Kidney (tissue), 13 donors: ENCODE measurements at regions not wholly inside any gene's neighbourhood (a gene's known extent, or its start where the extent isn't known, plus 50 kb on each side); places are given as distances from the start of the nearest gene placed in this dataset.

Source experiments
- DNase-seq, 5 donors: peaks; one replicate each; pipeline ENCODE4 v3.0.0-alpha.2; 2013 to 2020
- FAIRE-seq: peaks from 2 replicates; lab custom pipeline; 2012; peaks lifted over from hg19 to GRCh38; lab: Jason Lieb, UNC
- H3K27ac ChIP-seq, 2 donors: one replicate each; pipeline ENCODE4 v1.7.0; 2013; ENCODE audit warnings: low read depth in 2 of 2, low read length in 2 of 2, inconsistent platforms in 1 of 2
- H3K27me3 ChIP-seq: one replicate; pipeline ENCODE4 v1.7.1; 2013; ENCODE audit warnings: low read length, inconsistent platforms; ENCODE audit not compliant: control insufficient read depth, insufficient read depth
- H3K36me3 ChIP-seq, 3 donors: one replicate each; pipeline versions ENCODE4 v1.7.0 to v1.7.1; 2013; ENCODE audit warnings: low read length in 3 of 3, control low read depth in 1 of 3, inconsistent platforms in 1 of 3; ENCODE audit not compliant: insufficient read depth in 3 of 3, control insufficient read depth in 2 of 3
- H3K4me1 ChIP-seq, 3 donors: one replicate each; pipeline versions ENCODE4 v1.7.0 to v1.7.1; 2013; ENCODE audit warnings: low read length in 3 of 3, inconsistent platforms in 1 of 3, low read depth in 1 of 3; ENCODE audit not compliant: control insufficient read depth in 2 of 3, insufficient read depth in 2 of 3
- H3K4me3 ChIP-seq, 3 donors: one replicate each; pipeline versions ENCODE4 v1.7.0 to v1.8.1; 2013; ENCODE audit warnings: low read length in 3 of 3, control low read depth in 1 of 3, inconsistent platforms in 1 of 3
- H3K9ac ChIP-seq, 3 donors: one replicate each; pipeline versions ENCODE4 v1.7.0 to v1.7.1; 2013; ENCODE audit warnings: low read length in 3 of 3, control low read depth in 1 of 3, inconsistent platforms in 1 of 3
- H3K9me3 ChIP-seq, 3 donors: one replicate each; pipeline versions ENCODE4 v1.7.0 to v1.7.1; 2013; ENCODE audit warnings: low read length in 3 of 3, control low read depth in 1 of 3, inconsistent platforms in 1 of 3; ENCODE audit not compliant: control insufficient read depth in 2 of 3, insufficient read depth in 1 of 3
- intact Hi-C: fragments of 100-400 bp; cut with DNase I; formaldehyde crosslinking; loops from one replicate; pipeline ENCODE4 v1.11.1; 2022
- TF ChIP-seq, protein P1 (sequence below): IDR thresholded peaks from 3 replicates; pipeline ENCODE4 v1.5.1; 2012; ENCODE audit warnings: mild to moderate bottlenecking, moderate library complexity, borderline replicate concordance; ENCODE audit not compliant: insufficient read depth; ENCODE audit errors: extremely low read depth
- donor health status: control.
- donor health status: control.
- donor health status: control.
- donor health status: control.
- donor health status: control.
- donor health status: DM: yes; HTN: yes; CAD: no.
- donor health status: Normal renal cell carcinoma (clear cell type).

DNA sequence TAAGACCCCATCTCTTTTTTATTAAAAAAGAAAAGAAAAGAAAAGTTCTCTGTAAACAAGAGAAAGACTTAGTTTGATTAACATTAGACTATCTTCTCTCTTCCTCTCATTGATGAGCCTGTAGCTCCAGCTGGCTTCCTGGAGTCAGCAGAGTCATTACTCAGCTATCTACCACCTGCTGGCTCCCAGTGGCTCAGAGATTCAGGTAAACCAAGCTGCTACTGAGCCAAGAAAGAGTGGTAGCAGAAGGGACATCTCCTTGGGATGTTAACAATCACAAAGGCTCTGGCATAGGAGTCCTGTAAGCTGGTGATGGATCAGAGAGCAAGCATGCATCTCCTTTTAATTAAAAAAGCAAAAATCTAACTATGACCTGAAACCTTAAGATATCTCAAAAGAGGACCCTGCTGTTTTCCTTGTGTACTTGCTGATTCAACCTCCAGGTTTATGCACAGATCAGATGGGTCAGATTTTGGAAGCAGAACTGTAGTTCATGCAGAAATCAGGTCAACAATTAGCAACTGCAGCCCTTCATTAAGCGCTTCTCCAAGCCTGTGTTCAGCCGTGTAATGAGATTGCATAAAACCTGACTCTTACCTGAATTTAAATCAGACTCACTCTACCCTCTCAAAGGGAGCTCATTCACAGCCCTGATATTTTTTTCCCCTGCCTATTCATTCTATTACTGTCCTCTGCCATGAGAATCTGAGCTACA, 225.8 kb downstream of the RNF152 start:
- Histone ChIP-seq H3K4me1 (peaks cover 0 to 42% (median 16%) of the 10 kb centered on the region in 3 donors), H3K9me3 (no peaks in the 10 kb centered on the region), H3K27ac (peak overlapping the region in 1 of 2 donors; percentile 68), H3K9ac (peak overlapping the region in 1 of 3 donors; percentile 4), H3K27me3 (no peaks in the 10 kb centered on the region), H3K36me3 (no peaks in the 10 kb centered on the region), H3K4me3 (no peak overlapping the region)
- FAIRE-seq, result no peak
- TF ChIP-seq, protein P1, sequence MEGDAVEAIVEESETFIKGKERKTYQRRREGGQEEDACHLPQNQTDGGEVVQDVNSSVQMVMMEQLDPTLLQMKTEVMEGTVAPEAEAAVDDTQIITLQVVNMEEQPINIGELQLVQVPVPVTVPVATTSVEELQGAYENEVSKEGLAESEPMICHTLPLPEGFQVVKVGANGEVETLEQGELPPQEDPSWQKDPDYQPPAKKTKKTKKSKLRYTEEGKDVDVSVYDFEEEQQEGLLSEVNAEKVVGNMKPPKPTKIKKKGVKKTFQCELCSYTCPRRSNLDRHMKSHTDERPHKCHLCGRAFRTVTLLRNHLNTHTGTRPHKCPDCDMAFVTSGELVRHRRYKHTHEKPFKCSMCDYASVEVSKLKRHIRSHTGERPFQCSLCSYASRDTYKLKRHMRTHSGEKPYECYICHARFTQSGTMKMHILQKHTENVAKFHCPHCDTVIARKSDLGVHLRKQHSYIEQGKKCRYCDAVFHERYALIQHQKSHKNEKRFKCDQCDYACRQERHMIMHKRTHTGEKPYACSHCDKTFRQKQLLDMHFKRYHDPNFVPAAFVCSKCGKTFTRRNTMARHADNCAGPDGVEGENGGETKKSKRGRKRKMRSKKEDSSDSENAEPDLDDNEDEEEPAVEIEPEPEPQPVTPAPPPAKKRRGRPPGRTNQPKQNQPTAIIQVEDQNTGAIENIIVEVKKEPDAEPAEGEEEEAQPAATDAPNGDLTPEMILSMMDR, result no peak
- DNase-seq, result no peak
- intact Hi-C loops, result no loop called here

DNA sequence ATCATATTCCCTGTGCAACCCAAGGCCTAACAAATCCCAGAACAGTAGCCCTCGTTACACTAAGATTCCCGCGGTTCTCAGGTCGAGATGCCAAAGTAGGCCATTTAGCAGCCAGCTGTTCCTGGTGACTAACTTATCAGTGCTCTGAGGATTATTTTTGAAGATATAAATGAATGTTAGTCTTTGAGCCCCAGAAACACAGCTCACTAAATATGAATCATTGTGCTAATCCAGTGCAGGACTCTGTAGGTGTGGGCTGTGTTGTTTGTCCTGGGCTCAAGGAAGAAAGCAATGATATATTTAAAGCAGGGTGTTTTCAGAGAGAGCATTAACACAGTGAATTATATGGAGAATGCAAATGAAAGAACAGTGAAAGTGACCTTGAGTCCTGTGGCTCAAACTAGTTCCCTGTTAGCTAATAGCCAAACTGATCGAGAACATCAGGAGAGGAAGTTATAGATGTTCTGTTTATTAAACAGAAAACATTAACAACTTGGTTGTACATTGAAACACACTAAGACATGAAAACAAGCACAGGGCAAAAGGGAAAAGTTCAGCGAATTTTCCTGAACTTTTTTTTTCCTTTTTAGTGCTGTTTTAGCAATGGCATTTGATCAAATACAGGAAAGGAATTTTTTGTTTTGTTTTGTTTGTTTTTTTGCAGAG, 228.3 kb downstream of the RNF152 start:
- TF ChIP-seq, protein P1, result no peak
- Histone ChIP-seq H3K27ac (peak overlapping the region; percentile 84 to 86), H3K9me3 (no peaks in the 10 kb centered on the region), H3K36me3 (no peaks in the 10 kb centered on the region), H3K9ac (no peak overlapping the region), H3K4me1 (peaks cover 0 to 35% (median 14%) of the 10 kb centered on the region in 3 donors), H3K4me3 (no peak overlapping the region), H3K27me3 (no peaks in the 10 kb centered on the region)
- DNase-seq, result peak in 1 of 5 donors; percentile 19
- intact Hi-C loops, result no loop called here
- FAIRE-seq, result peak; percentile 95

DNA sequence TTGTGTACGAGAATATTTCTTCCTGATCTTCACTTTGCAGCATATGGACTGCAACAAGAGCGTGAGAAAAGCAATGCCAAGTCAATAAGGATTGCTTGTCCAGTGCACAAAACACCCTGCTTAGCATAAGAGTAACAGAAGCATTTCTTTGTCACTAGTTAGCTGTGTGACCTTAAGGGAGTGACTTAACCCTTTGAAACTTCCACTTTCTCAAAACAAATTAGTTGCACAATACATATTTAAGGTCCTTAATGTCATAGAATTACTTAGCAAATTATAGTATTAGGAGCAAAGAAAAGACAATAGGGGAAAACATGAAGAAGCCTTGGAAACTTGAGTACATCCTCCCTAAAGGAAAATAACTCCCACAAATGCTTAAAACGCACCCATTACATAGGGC, 230.1 kb downstream of the RNF152 start:
- no peak for FAIRE-seq
- Histone ChIP-seq H3K36me3 (no peaks in the 10 kb centered on the region), H3K4me3 (no peak overlapping the region), H3K4me1 (peaks cover 0 to 35% (median 14%) of the 10 kb centered on the region in 3 donors), H3K27ac (peak overlapping the region in 1 of 2 donors; percentile 86), H3K27me3 (no peaks in the 10 kb centered on the region), H3K9me3 (no peaks in the 10 kb centered on the region), H3K9ac (no peak overlapping the region)
- intact Hi-C loops, result no loop called here
- TF ChIP-seq, protein P1, result no peak
- DNase-seq, result no peak
